ENCODE measurements at regions not wholly inside any gene's neighbourhood (a gene's known extent, or its start where the extent isn't known, plus 50 kb on each side); places are given as distances from the start of the nearest gene placed in this dataset.

GRCh38 chr12:78441737-78442453 lies 422.7 kb upstream of the SYT1 start:
- intact Hi-C loops (cut with DNase I; ENCODE audit: low total_unique reads): no loop called here
- H3K4me3 ChIP-seq: no peak overlapping the region
- no peaks in the 10 kb centered on the region for H3K4me1 ChIP-seq
- 73 to 74% methylated on average over 3 of the region's 3 CpGs for WGBS, 2 donors
- TF ChIP-seq POLR2A (IDR thresholded peaks at IDR 0.05) (no peak), CTCF (IDR thresholded peaks at IDR 0.05) (no peak)
- H3K27me3 ChIP-seq: no peaks in the 10 kb centered on the region
- H3K27ac ChIP-seq: no peak overlapping the region
- DNase-seq: no peak
- H3K36me3 ChIP-seq (ENCODE audit: low read depth, missing control alignments): no peaks in the 10 kb centered on the region
- H3K9me3 ChIP-seq: no peaks in the 10 kb centered on the region

- no peaks in the 10 kb centered on the region for H3K4me1 ChIP-seq
- intact Hi-C loops (cut with DNase I; ENCODE audit: low total_unique reads): no loop called here
- no peaks in the 10 kb centered on the region for H3K9me3 ChIP-seq
- no peak for TF ChIP-seq CTCF (IDR thresholded peaks at IDR 0.05)
- 28 to 35% methylated on average over 1 of the region's 1 CpG for WGBS, 2 donors
- H3K27me3 ChIP-seq: no peaks in the 10 kb centered on the region
- no peak for DNase-seq
- no peak overlapping the region for H3K27ac ChIP-seq
- H3K36me3 ChIP-seq (ENCODE audit: low read depth, missing control alignments): no peaks in the 10 kb centered on the region
- H3K4me3 ChIP-seq: no peak overlapping the region
Observed at GRCh38 chr12:78442454-78442801, 422.1 kb upstream of the SYT1 start.

- Histone ChIP-seq H3K27ac (no peak overlapping the region), H3K36me3 (ENCODE audit: low read depth, missing control alignments) (no peaks in the 10 kb centered on the region), H3K4me3 (no peak overlapping the region), H3K9me3 (no peaks in the 10 kb centered on the region), H3K27me3 (no peaks in the 10 kb centered on the region), H3K4me1 (no peaks in the 10 kb centered on the region)
- 95 to 96% methylated on average over 2 of the region's 2 CpGs for WGBS, 2 donors
- TF ChIP-seq CTCF (IDR thresholded peaks at IDR 0.05): no peak
- intact Hi-C loops (cut with DNase I; ENCODE audit: low total_unique reads): no loop called here
- no peak for DNase-seq
Observed at GRCh38 chr12:78446555-78446954, 418.0 kb upstream of the SYT1 start.

- Histone ChIP-seq H3K4me1 (no peaks in the 10 kb centered on the region), H3K4me3 (no peak overlapping the region), H3K9me3 (no peaks in the 10 kb centered on the region), H3K27ac (no peak overlapping the region), H3K27me3 (no peaks in the 10 kb centered on the region), H3K36me3 (ENCODE audit: low read depth, missing control alignments) (no peaks in the 10 kb centered on the region)
- DNase-seq: no peak
- intact Hi-C loops (cut with DNase I; ENCODE audit: low total_unique reads): no loop called here
- 35 to 45% methylated on average over 1 of the region's 1 CpG for WGBS, 2 donors
- no peak for TF ChIP-seq POLR2A (IDR thresholded peaks at IDR 0.05)
- no peak for TF ChIP-seq CTCF (IDR thresholded peaks at IDR 0.05)
Observed at GRCh38 chr12:78447373-78447772, 417.2 kb upstream of the SYT1 start.

GRCh38 chr12:78448692-78449091 lies 415.9 kb upstream of the SYT1 start:
- DNase-seq: no peak
- no peaks in the 10 kb centered on the region for H3K4me1 ChIP-seq
- intact Hi-C loops (cut with DNase I; ENCODE audit: low total_unique reads): no loop called here
- no peaks in the 10 kb centered on the region for H3K27me3 ChIP-seq
- H3K36me3 ChIP-seq (ENCODE audit: low read depth, missing control alignments): no peaks in the 10 kb centered on the region
- no peak overlapping the region for H3K27ac ChIP-seq
- 86 to 92% methylated on average over 2 of the region's 2 CpGs for WGBS, 2 donors
- H3K4me3 ChIP-seq: no peak overlapping the region
- no peak for TF ChIP-seq POLR2A (IDR thresholded peaks at IDR 0.05)
- H3K9me3 ChIP-seq: no peaks in the 10 kb centered on the region
